ENCODE measurements at regions not wholly inside any gene's neighbourhood (a gene's known extent, or its start where the extent isn't known, plus 50 kb on each side); places are given as distances from the start of the nearest gene placed in this dataset.

DNA sequence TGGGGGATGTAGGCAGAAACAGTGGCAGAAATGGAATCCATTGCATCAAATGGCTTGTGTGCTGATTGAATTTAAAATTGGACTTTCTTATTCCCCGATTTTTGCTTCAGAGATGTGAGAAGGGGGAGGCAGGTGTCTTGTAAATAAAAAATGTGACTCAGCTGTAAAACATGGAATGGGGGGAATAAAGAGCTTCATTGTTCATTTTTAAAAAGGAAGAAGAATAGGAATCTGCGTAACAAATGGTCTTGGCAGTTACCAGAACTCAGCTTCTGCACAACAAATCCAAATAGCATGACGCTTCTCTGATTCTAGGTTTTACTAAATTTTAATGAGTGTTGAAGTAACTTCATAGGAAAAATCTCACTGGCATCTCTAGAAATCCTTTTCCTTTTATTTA is 323.9 kb upstream of the GBE1 start:
- Mint-ChIP-seq H3K27me3 (ENCODE audit: low read depth) (no peaks in the 10 kb centered on the region), H3K36me3 (ENCODE audit: insufficient read depth) (no peaks in the 10 kb centered on the region), H3K9me3 (no peaks in the 10 kb centered on the region), H3K4me3 (no peak overlapping the region), H3K4me1 (ENCODE audit: low read depth) (no peaks in the 10 kb centered on the region)
- no peak for ATAC-seq
- DNase-seq, result no peak

DNA sequence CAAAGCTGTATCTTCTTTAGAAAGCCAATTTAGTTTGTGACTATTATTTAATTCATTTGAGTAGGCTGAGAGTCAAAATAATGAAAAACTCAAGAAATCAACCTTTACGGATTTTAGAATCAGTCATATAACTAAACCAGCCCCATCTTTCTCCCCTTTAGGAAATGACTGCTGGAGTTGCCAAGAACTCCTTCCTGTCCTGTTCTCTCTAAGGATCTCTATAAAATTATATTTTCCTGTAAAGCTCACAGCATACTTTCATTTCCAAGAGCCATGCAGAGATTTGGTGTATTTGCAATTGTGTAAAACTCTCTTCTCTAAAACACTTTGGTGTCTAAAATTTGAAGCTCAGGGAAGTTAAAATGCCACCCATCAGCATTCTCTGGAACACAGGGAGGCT is 323.4 kb upstream of the GBE1 start:
- no peak for DNase-seq
- no peaks in the 10 kb centered on the region for H3K4me1 Mint-ChIP-seq (ENCODE audit: low read depth)
- ATAC-seq, result no peak
- H3K4me3 Mint-ChIP-seq, result no peak overlapping the region
- no peaks in the 10 kb centered on the region for H3K27me3 Mint-ChIP-seq (ENCODE audit: low read depth)
- H3K9me3 Mint-ChIP-seq, result no peaks in the 10 kb centered on the region
- H3K36me3 Mint-ChIP-seq (ENCODE audit: insufficient read depth), result no peaks in the 10 kb centered on the region

- no peak overlapping the region for H3K4me3 Mint-ChIP-seq
- no peaks in the 10 kb centered on the region for H3K36me3 Mint-ChIP-seq (ENCODE audit: insufficient read depth)
- no peaks in the 10 kb centered on the region for H3K9me3 Mint-ChIP-seq
- no peaks in the 10 kb centered on the region for H3K4me1 Mint-ChIP-seq (ENCODE audit: low read depth)
- no peak for DNase-seq
- no peaks in the 10 kb centered on the region for H3K27me3 Mint-ChIP-seq (ENCODE audit: low read depth)
- no peak for ATAC-seq
Observed at GRCh38 chr3:82082796-82083195, 321.4 kb upstream of the GBE1 start.

GRCh38 chr3:82081351-82081750 is 319.9 kb upstream of the GBE1 start:
- Mint-ChIP-seq H3K4me1 (ENCODE audit: low read depth) (no peaks in the 10 kb centered on the region), H3K4me3 (no peak overlapping the region), H3K27me3 (ENCODE audit: low read depth) (no peaks in the 10 kb centered on the region), H3K36me3 (ENCODE audit: insufficient read depth) (no peaks in the 10 kb centered on the region), H3K9me3 (no peaks in the 10 kb centered on the region)
- ATAC-seq (no peak), DNase-seq (no peak)

DNA sequence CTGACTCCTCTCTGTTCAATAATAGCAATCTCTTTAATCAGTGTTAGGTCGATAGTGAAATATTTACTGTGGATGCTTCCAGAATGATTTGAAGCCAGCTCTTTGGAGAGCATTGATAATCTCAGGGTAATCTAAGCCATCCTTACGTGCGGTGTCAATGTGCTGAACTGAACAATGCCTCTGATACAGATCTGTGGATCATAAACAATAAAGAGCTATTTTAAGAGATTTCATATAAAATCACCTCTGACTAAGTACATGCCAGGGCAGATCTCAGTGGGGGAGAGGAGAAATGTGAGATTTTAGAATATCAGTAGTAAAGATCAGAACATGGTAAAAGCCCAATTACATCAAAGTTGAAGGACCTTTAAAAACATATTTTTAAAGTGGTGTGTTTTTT is 319.3 kb upstream of the GBE1 start:
- H3K4me3 Mint-ChIP-seq, result no peak overlapping the region
- no peaks in the 10 kb centered on the region for H3K4me1 Mint-ChIP-seq (ENCODE audit: low read depth)
- DNase-seq (no peak), ATAC-seq (no peak)
- H3K27me3 Mint-ChIP-seq (ENCODE audit: low read depth), result no peaks in the 10 kb centered on the region
- no peaks in the 10 kb centered on the region for H3K36me3 Mint-ChIP-seq (ENCODE audit: insufficient read depth)
- no peaks in the 10 kb centered on the region for H3K9me3 Mint-ChIP-seq

GRCh38 chr3:82080261-82080660 is 318.8 kb upstream of the GBE1 start:
- DNase-seq (no peak), ATAC-seq (no peak)

DNA sequence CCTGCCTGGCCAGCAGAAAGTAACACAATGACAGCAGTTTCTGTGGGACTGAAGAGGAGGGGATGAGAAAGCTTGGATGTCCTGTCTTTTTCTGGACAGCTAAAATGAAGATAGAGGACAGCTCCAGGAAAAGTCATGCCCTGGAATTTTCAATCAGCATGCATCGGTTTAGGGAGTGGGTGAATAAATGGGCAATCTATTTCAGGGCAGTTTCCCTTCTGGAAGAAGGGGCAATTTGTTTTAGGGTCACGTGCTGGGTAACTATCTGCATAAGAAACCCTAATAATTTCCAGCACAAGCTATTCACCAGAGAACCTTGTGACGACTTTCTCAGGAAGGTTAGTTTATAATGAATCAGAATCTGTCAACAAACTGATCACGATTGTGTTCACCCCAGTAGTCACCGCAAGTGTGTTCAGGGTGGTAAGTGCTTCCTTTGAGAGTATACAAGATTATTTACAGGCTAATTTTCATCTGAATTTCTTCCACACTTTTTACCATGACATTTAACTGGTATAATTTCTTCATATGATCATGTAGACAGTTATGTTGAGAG is 318.0 kb upstream of the GBE1 start:
- DNase-seq (no peak), ATAC-seq (no peak)
- H3K36me3 Mint-ChIP-seq (ENCODE audit: insufficient read depth), result no peaks in the 10 kb centered on the region
- H3K9me3 Mint-ChIP-seq, result no peaks in the 10 kb centered on the region
- no peaks in the 10 kb centered on the region for H3K27me3 Mint-ChIP-seq (ENCODE audit: low read depth)
- H3K4me3 Mint-ChIP-seq, result no peak overlapping the region
- no peaks in the 10 kb centered on the region for H3K4me1 Mint-ChIP-seq (ENCODE audit: low read depth)

More at GRCh38 chr3:82080261-82080660, 318.8 kb upstream of the GBE1 start:
- H3K27me3 Mint-ChIP-seq (ENCODE audit: low read depth), result no peaks in the 10 kb centered on the region
- H3K4me3 Mint-ChIP-seq, result no peak overlapping the region
- no peaks in the 10 kb centered on the region for H3K9me3 Mint-ChIP-seq
- H3K36me3 Mint-ChIP-seq (ENCODE audit: insufficient read depth), result no peaks in the 10 kb centered on the region
- H3K4me1 Mint-ChIP-seq (ENCODE audit: low read depth), result no peaks in the 10 kb centered on the region

DNA sequence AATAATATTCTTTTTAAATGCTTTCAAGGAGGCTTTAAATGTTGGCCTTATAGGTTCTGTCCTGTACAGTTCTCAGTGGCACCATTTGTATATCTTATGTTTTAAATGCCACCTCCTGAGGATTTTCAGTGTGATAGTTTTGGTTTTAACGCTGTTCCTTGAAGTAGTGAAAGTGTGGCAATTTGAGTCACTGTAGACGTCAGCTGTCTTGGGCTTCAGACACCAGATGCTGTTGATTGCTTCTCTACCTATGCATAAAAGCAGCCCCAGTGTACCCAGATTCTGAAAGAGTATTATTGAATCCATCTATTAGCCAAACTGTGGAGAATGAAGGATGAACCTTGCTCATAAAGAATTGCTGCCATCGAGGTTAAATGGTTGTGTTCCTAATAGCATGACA is 316.8 kb upstream of the GBE1 start:
- ATAC-seq, result no peak
- Mint-ChIP-seq H3K27me3 (ENCODE audit: low read depth) (no peaks in the 10 kb centered on the region), H3K4me1 (ENCODE audit: low read depth) (no peaks in the 10 kb centered on the region), H3K4me3 (no peak overlapping the region), H3K36me3 (ENCODE audit: insufficient read depth) (no peaks in the 10 kb centered on the region), H3K9me3 (no peaks in the 10 kb centered on the region)
- DNase-seq, result no peak

DNA sequence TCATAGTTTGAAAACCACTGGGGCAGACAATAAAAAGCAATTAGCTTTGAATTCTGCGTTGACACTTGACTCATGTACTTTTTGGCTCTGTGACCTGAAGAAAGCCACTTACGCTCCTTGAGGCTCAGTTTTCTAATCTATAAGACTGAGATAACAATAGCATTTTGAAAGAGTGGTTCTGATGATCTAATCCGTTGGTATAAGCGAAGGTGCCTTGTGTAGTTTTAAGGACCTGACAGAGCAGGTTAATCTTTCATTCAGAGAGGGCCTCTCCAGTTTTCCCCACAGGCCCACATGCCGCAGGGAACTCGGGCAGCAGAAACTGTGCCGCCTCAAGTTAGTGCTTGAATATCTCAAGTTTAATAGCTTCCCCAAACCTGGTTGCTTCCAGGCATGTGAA is 306.0 kb upstream of the GBE1 start:
- Mint-ChIP-seq H3K36me3 (ENCODE audit: insufficient read depth) (no peaks in the 10 kb centered on the region), H3K4me1 (ENCODE audit: low read depth) (no peaks in the 10 kb centered on the region), H3K9me3 (peaks cover 7% of the 10 kb centered on the region), H3K27me3 (ENCODE audit: low read depth) (no peaks in the 10 kb centered on the region), H3K4me3 (no peak overlapping the region)
- no peak for ATAC-seq
- no peak for DNase-seq

GRCh38 chr3:82058809-82059208 is 297.4 kb upstream of the GBE1 start:
- Mint-ChIP-seq H3K27me3 (ENCODE audit: low read depth) (no peaks in the 10 kb centered on the region), H3K4me1 (ENCODE audit: low read depth) (no peaks in the 10 kb centered on the region), H3K4me3 (no peak overlapping the region), H3K36me3 (ENCODE audit: insufficient read depth) (no peaks in the 10 kb centered on the region), H3K9me3 (no peaks in the 10 kb centered on the region)
- ATAC-seq (no peak), DNase-seq (no peak)

GRCh38 chr3:82055792-82056191 is 294.3 kb upstream of the GBE1 start:
- ATAC-seq, result no peak
- Mint-ChIP-seq H3K4me3 (no peak overlapping the region), H3K4me1 (ENCODE audit: low read depth) (no peaks in the 10 kb centered on the region), H3K36me3 (ENCODE audit: insufficient read depth) (no peaks in the 10 kb centered on the region), H3K9me3 (peaks cover 5% of the 10 kb centered on the region), H3K27me3 (ENCODE audit: low read depth) (no peaks in the 10 kb centered on the region)
- DNase-seq, result no peak

GRCh38 chr3:82054849-82055248 is 293.4 kb upstream of the GBE1 start:
- Mint-ChIP-seq H3K36me3 (ENCODE audit: insufficient read depth) (no peaks in the 10 kb centered on the region), H3K4me1 (ENCODE audit: low read depth) (no peaks in the 10 kb centered on the region), H3K9me3 (peaks cover 5% of the 10 kb centered on the region), H3K4me3 (no peak overlapping the region), H3K27me3 (ENCODE audit: low read depth) (no peaks in the 10 kb centered on the region)
- no peak for DNase-seq
- no peak for ATAC-seq

DNA sequence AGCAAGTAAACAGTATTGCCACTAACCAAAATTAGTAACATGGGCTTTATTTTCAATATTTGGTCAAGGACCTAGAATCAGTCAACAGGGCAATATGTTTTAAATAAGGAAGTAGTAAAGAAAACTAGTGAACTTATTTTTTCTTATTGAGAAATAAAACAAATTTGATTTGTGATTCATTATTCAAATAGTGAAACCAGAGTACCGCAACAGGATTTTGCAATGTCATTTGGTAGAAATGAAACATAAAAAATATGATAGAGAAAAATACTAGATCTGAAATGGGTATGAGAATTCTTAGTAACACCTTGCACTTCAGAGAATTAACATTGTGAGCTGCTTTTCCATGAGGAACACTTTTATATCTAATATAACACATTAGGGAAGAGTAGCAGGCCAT is 291.8 kb upstream of the GBE1 start:
- DNase-seq, result no peak
- no peak for ATAC-seq
- H3K4me3 Mint-ChIP-seq, result no peak overlapping the region
- H3K4me1 Mint-ChIP-seq (ENCODE audit: low read depth), result no peaks in the 10 kb centered on the region
- no peaks in the 10 kb centered on the region for H3K27me3 Mint-ChIP-seq (ENCODE audit: low read depth)
- no peaks in the 10 kb centered on the region for H3K36me3 Mint-ChIP-seq (ENCODE audit: insufficient read depth)
- H3K9me3 Mint-ChIP-seq, result peaks cover 5% of the 10 kb centered on the region

- ATAC-seq (no peak), DNase-seq (no peak)
- Mint-ChIP-seq H3K4me3 (no peak overlapping the region), H3K27me3 (ENCODE audit: low read depth) (no peaks in the 10 kb centered on the region), H3K4me1 (ENCODE audit: low read depth) (no peaks in the 10 kb centered on the region), H3K36me3 (ENCODE audit: insufficient read depth) (no peaks in the 10 kb centered on the region), H3K9me3 (peaks cover 5% of the 10 kb centered on the region)
Observed at GRCh38 chr3:82050382-82050781, 288.9 kb upstream of the GBE1 start.

GRCh38 chr3:82048711-82049110 is 287.3 kb upstream of the GBE1 start:
- Mint-ChIP-seq H3K36me3 (ENCODE audit: insufficient read depth) (no peaks in the 10 kb centered on the region), H3K4me3 (no peak overlapping the region), H3K27me3 (ENCODE audit: low read depth) (no peaks in the 10 kb centered on the region), H3K9me3 (peaks cover 5% of the 10 kb centered on the region), H3K4me1 (ENCODE audit: low read depth) (no peaks in the 10 kb centered on the region)
- ATAC-seq, result no peak
- DNase-seq, result no peak

Measured in activated T-cell treated with anti-CD3 and anti-CD28 coated beads, Interleukin-2, amount 50 U/mL, for 4 hours (primary cell).